ENCODE measurements at regions not wholly inside any gene's neighbourhood (a gene's known extent, or its start where the extent isn't known, plus 50 kb on each side); places are given as distances from the start of the nearest gene placed in this dataset.

GRCh38 chr14:25557466-25557865 is 507.5 kb upstream of the STXBP6 start:
- no peak for TF ChIP-seq EZH2 (IDR thresholded peaks at IDR 0.05; ENCODE audit: borderline replicate concordance, insufficient read depth, low read length, poor library complexity, severe bottlenecking)
- no peak for TF ChIP-seq CTCF (IDR thresholded peaks at IDR 0.05; ENCODE audit: poor library complexity, severe bottlenecking)
- TF ChIP-seq RAD21 (conservative IDR thresholded peaks at IDR 0.05), result no peak
- no peak for TF ChIP-seq MXI1 (conservative IDR thresholded peaks at IDR 0.05; ENCODE audit: poor library complexity, severe bottlenecking)
- TF ChIP-seq TAF1 (IDR thresholded peaks at IDR 0.05; ENCODE audit: low read depth), result no peak
- no peak for TF ChIP-seq SMC3 (conservative IDR thresholded peaks at IDR 0.05; ENCODE audit: poor library complexity)
- no peaks in the 10 kb centered on the region for H3K27me3 ChIP-seq (ENCODE audit: insufficient read depth, low read depth, low read length)
- H3K9me3 ChIP-seq (ENCODE audit: low read length), result no peaks in the 10 kb centered on the region
- H4K20me1 ChIP-seq (ENCODE audit: insufficient read depth), result no peaks in the 10 kb centered on the region
- no peak overlapping the region for H2AFZ ChIP-seq (ENCODE audit: low read depth, low read length)
- no peaks in the 10 kb centered on the region for H3F3A ChIP-seq (ENCODE audit: insufficient read depth, low read length, poor library complexity, severe bottlenecking)
- H3K4me3 ChIP-seq (ENCODE audit: low read length), result no peak overlapping the region
- no peak overlapping the region for H3K27ac ChIP-seq (ENCODE audit: low read length)
- H3K9ac ChIP-seq (ENCODE audit: low read length), result no peak overlapping the region
- no peak overlapping the region for H3K4me2 ChIP-seq (ENCODE audit: low read length)
- no peaks in the 10 kb centered on the region for H3K79me2 ChIP-seq (replicated peaks; ENCODE audit: insufficient read depth, low read length)
- no peaks in the 10 kb centered on the region for H3K9me2 ChIP-seq (ENCODE audit: insufficient read depth, low read length)
- no peaks in the 10 kb centered on the region for H3K36me3 ChIP-seq (ENCODE audit: insufficient read depth, low read length)

DNA sequence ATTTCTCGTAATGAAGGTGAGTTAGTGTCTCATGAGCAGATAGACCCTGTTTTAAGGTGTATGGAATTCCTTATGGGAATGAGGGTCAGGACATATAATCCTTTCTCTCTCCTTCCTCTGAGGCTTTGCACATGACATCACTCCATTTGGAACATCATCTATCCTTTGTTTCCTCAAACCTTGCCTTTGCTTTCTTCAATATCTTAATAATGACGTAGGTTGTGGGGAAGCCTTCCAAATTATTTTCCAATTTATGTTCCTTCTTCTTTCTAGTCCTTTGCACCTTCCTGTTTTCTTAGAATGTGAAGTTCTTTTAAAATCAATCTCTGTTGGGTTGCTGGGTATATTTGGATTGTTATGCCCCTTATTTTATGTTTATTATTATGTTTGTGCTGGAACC is 502.9 kb upstream of the STXBP6 start:
- Histone ChIP-seq H3K36me3 (ENCODE audit: insufficient read depth, low read length) (no peaks in the 10 kb centered on the region), H3K4me3 (ENCODE audit: low read length) (no peak overlapping the region), H3K79me2 (replicated peaks; ENCODE audit: insufficient read depth, low read length) (no peaks in the 10 kb centered on the region), H2AFZ (ENCODE audit: low read depth, low read length) (no peak overlapping the region), H3K27me3 (ENCODE audit: insufficient read depth, low read depth, low read length) (no peaks in the 10 kb centered on the region), H3K9ac (ENCODE audit: low read length) (no peak overlapping the region), H3F3A (ENCODE audit: insufficient read depth, low read length, poor library complexity, severe bottlenecking) (no peaks in the 10 kb centered on the region), H3K9me2 (ENCODE audit: insufficient read depth, low read length) (no peaks in the 10 kb centered on the region), H3K9me3 (ENCODE audit: low read length) (no peaks in the 10 kb centered on the region), H3K27ac (ENCODE audit: low read length) (no peak overlapping the region), H3K4me2 (ENCODE audit: low read length) (no peak overlapping the region), H4K20me1 (ENCODE audit: insufficient read depth) (no peaks in the 10 kb centered on the region)
- TF ChIP-seq RAD21 (conservative IDR thresholded peaks at IDR 0.05) (no peak), REST (IDR thresholded peaks at IDR 0.05; ENCODE audit: borderline replicate concordance) (no peak), TAF1 (IDR thresholded peaks at IDR 0.05; ENCODE audit: low read depth) (no peak), POLR2AphosphoS5 (IDR thresholded peaks at IDR 0.05) (no peak), SMC3 (conservative IDR thresholded peaks at IDR 0.05; ENCODE audit: poor library complexity) (no peak), CTCF (IDR thresholded peaks at IDR 0.05; ENCODE audit: poor library complexity, severe bottlenecking) (no peak), EZH2 (IDR thresholded peaks at IDR 0.05; ENCODE audit: borderline replicate concordance, insufficient read depth, low read length, poor library complexity, severe bottlenecking) (no peak), MXI1 (conservative IDR thresholded peaks at IDR 0.05; ENCODE audit: poor library complexity, severe bottlenecking) (no peak), EP300 (conservative IDR thresholded peaks at IDR 0.05; ENCODE audit: poor library complexity, severe bottlenecking) (no peak)
